ENCODE measurements at regions not wholly inside any gene's neighbourhood (a gene's known extent, or its start where the extent isn't known, plus 50 kb on each side); places are given as distances from the start of the nearest gene placed in this dataset.

DNA sequence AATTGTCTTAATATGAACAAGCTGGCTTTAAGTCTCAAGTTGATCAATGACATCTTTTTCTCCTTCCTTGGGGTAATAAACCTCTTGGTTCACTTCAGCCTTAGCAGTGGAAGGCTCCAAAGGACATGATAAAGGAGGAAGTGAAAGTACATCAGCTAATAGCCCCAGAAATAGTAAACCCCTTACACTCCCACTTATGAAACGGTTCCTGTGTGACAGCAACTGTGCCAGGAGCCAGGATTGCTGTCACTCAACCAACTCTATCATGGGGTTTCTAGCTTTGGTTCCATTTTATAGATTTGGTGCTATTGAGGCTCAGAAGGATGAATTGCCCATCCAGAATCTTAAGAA, 216.7 kb downstream of the ABHD5 start:
- H3K9me3 ChIP-seq = no peaks in the 10 kb centered on the region
- no peaks in the 10 kb centered on the region for H3K27me3 ChIP-seq (ENCODE audit: low read depth)
- H3K4me1 ChIP-seq = no peaks in the 10 kb centered on the region
- H3K27ac ChIP-seq = no peak overlapping the region
- ATAC-seq = peak in 1 of 2 donors; percentile 30
- intact Hi-C loops (cut with DNase I) = no loop called here
- TF ChIP-seq, protein P1, sequence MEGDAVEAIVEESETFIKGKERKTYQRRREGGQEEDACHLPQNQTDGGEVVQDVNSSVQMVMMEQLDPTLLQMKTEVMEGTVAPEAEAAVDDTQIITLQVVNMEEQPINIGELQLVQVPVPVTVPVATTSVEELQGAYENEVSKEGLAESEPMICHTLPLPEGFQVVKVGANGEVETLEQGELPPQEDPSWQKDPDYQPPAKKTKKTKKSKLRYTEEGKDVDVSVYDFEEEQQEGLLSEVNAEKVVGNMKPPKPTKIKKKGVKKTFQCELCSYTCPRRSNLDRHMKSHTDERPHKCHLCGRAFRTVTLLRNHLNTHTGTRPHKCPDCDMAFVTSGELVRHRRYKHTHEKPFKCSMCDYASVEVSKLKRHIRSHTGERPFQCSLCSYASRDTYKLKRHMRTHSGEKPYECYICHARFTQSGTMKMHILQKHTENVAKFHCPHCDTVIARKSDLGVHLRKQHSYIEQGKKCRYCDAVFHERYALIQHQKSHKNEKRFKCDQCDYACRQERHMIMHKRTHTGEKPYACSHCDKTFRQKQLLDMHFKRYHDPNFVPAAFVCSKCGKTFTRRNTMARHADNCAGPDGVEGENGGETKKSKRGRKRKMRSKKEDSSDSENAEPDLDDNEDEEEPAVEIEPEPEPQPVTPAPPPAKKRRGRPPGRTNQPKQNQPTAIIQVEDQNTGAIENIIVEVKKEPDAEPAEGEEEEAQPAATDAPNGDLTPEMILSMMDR (IDR thresholded peaks at IDR 0.05) = no peak
- H3K36me3 ChIP-seq = no peaks in the 10 kb centered on the region
- no peak for DNase-seq
- no peak overlapping the region for H3K4me3 ChIP-seq

DNA sequence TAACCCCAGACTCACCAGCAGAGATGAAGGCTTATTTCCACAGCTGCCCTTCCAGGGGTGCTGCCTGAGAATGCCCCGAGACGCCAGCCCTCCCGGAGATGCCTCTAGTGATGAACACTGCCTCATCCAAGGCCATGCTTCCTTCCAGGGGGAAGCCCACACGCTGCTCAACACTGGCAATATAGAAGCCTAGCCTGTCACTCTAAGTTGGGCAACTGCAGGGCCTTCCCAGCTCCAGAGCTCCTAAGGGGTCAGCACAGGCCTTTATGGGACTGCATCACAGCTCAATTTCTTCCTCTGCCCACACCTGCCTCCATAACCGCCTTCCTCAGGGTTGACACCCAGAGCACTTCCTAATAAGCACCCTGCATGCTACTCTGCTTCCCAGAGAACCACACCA, 217.7 kb downstream of the ABHD5 start:
- Histone ChIP-seq H3K4me1 (no peaks in the 10 kb centered on the region), H3K27ac (no peak overlapping the region), H3K9me3 (no peaks in the 10 kb centered on the region), H3K27me3 (ENCODE audit: low read depth) (no peaks in the 10 kb centered on the region), H3K36me3 (no peaks in the 10 kb centered on the region), H3K4me3 (no peak overlapping the region)
- ATAC-seq (no peak), DNase-seq (no peak)
- TF ChIP-seq, protein P1 (IDR thresholded peaks at IDR 0.05) = no peak
- intact Hi-C loops (cut with DNase I) = no loop called here

GRCh38 chr3:43909149-43909548, 218.4 kb downstream of the ABHD5 start:
- no peak overlapping the region for H3K27ac ChIP-seq
- no peaks in the 10 kb centered on the region for H3K9me3 ChIP-seq
- intact Hi-C loops (cut with DNase I) = no loop called here
- no peak for DNase-seq
- no peaks in the 10 kb centered on the region for H3K27me3 ChIP-seq (ENCODE audit: low read depth)
- no peak for ATAC-seq
- H3K4me1 ChIP-seq = no peaks in the 10 kb centered on the region
- no peaks in the 10 kb centered on the region for H3K36me3 ChIP-seq
- TF ChIP-seq, protein P1 (IDR thresholded peaks at IDR 0.05) = no peak
- H3K4me3 ChIP-seq = no peak overlapping the region

- Histone ChIP-seq H3K9me3 (no peaks in the 10 kb centered on the region), H3K4me1 (no peaks in the 10 kb centered on the region), H3K4me3 (no peak overlapping the region), H3K27me3 (ENCODE audit: low read depth) (no peaks in the 10 kb centered on the region), H3K27ac (no peak overlapping the region), H3K36me3 (no peaks in the 10 kb centered on the region)
- DNase-seq (no peak), ATAC-seq (no peak)
- TF ChIP-seq, protein P1 (IDR thresholded peaks at IDR 0.05) = no peak
- intact Hi-C loops (cut with DNase I) = no loop called here
These were observed 220.0 kb downstream of the ABHD5 start for GRCh38 chr3:43910750-43911149.

- Histone ChIP-seq H3K27me3 (ENCODE audit: low read depth) (no peaks in the 10 kb centered on the region), H3K9me3 (no peaks in the 10 kb centered on the region), H3K4me3 (no peak overlapping the region), H3K27ac (no peak overlapping the region), H3K36me3 (no peaks in the 10 kb centered on the region), H3K4me1 (no peaks in the 10 kb centered on the region)
- ATAC-seq (no peak), DNase-seq (no peak)
- intact Hi-C loops (cut with DNase I) = no loop called here
- TF ChIP-seq, protein P1 (IDR thresholded peaks at IDR 0.05) = no peak
These were observed 222.6 kb downstream of the ABHD5 start for GRCh38 chr3:43913036-43913948.

All from lower lobe of right lung (tissue), 2 donors.